NCI-H2196 (cell line): ENCODE measurements at regions not wholly inside any gene's neighbourhood (a gene's known extent, or its start where the extent isn't known, plus 50 kb on each side); places are given as distances from the start of the nearest gene placed in this dataset.

Experiments
- DNase-seq: peaks from one replicate; lab custom pipeline; 2025; ENCODE audit not compliant: unreplicated experiment; lab: John Stamatoyannopoulos, UW

- DNase-seq: no peak
These were observed 789.3 kb downstream of the SEMA5A start for GRCh38 chr5:8756498-8757084.

GRCh38 chr5:8765886-8766285 is 780.0 kb downstream of the SEMA5A start:
- no peak for DNase-seq

- DNase-seq: no peak
These were observed 779.4 kb downstream of the SEMA5A start for GRCh38 chr5:8766448-8766847.

- DNase-seq: no peak
These were observed 778.8 kb downstream of the SEMA5A start for GRCh38 chr5:8767111-8767510.

GRCh38 chr5:8767746-8768145 is 778.1 kb downstream of the SEMA5A start:
- no peak for DNase-seq

- DNase-seq: no peak
These were observed 776.2 kb downstream of the SEMA5A start for GRCh38 chr5:8769631-8770030.

GRCh38 chr5:8770431-8770830 is 775.4 kb downstream of the SEMA5A start:
- DNase-seq: no peak

- no peak for DNase-seq
These were observed 772.7 kb downstream of the SEMA5A start for GRCh38 chr5:8773046-8773615.

- no peak for DNase-seq
These were observed 761.2 kb downstream of the SEMA5A start for GRCh38 chr5:8784692-8785091.

GRCh38 chr5:8788246-8788645 is 757.6 kb downstream of the SEMA5A start:
- DNase-seq: no peak

- DNase-seq: no peak
These were observed 740.2 kb downstream of the SEMA5A start for GRCh38 chr5:8805653-8806052.

- no peak for DNase-seq
These were observed 738.2 kb downstream of the SEMA5A start for GRCh38 chr5:8807636-8808035.

GRCh38 chr5:8811581-8811980 is 734.3 kb downstream of the SEMA5A start:
- no peak for DNase-seq

- DNase-seq: no peak
These were observed 732.7 kb downstream of the SEMA5A start for GRCh38 chr5:8813180-8813579.

GRCh38 chr5:8814105-8814504 is 731.8 kb downstream of the SEMA5A start:
- no peak for DNase-seq

- no peak for DNase-seq
These were observed 721.5 kb downstream of the SEMA5A start for GRCh38 chr5:8824371-8824770.

GRCh38 chr5:8825139-8825757 is 720.6 kb downstream of the SEMA5A start:
- DNase-seq: no peak

GRCh38 chr5:8826508-8826907 is 719.4 kb downstream of the SEMA5A start:
- no peak for DNase-seq

GRCh38 chr5:8827696-8828095 is 718.2 kb downstream of the SEMA5A start:
- DNase-seq: no peak

- DNase-seq: no peak
These were observed 717.1 kb downstream of the SEMA5A start for GRCh38 chr5:8828596-8829322.

- DNase-seq: no peak
These were observed 716.4 kb downstream of the SEMA5A start for GRCh38 chr5:8829323-8830029.

GRCh38 chr5:8831251-8831650 is 714.6 kb downstream of the SEMA5A start:
- no peak for DNase-seq
